ENCODE measurements at regions not wholly inside any gene's neighbourhood (a gene's known extent, or its start where the extent isn't known, plus 50 kb on each side); places are given as distances from the start of the nearest gene placed in this dataset.

DNA sequence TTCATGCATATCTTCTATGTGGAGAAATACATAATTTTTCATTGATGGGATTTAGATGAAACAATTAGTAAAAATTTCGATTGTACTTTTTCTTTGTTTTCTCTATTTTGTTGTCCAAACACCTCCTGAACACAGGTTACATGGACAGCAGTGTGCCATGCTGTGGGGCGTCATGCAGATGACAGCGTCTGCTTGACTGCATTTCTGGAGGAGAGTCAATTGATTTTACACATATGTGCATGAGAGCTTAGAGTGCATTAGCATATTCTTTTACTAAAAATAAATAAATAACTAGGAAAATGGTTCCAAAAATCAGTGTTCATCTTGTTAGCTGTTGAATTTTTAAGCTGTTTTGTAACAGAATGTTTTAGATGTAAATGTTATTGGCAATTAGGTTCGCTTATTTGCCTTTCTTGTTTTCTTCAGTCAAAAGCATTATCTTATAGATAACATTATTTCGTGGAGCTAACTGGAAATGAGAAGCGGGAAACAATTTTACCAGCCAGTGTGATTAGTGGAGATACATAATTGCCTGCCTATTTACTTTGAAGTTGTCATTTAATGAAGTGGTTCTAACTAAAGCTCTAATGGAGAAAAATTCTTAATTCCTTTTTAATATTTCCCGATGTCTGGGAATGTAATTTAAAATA lies 82.7 kb upstream of the VGLL3 start:
- CTCF ChIA-PET: no interaction called here
- intact Hi-C loops (cut with micrococcal nuclease): no loop called here
- no TSS peak for BruUV-seq (replicated peaks)
- no peak overlapping the region for H3K14ac ChIP-seq (replicated peaks; ENCODE audit: low read depth, low read length)
- no peak overlapping the region for H2BK20ac ChIP-seq (ENCODE audit: low read depth, low read length)
- H3K18ac ChIP-seq (ENCODE audit: low read depth, low read length): no peak overlapping the region
- H3K9me1 ChIP-seq (ENCODE audit: insufficient read depth, low read length): no peaks in the 10 kb centered on the region
- no peak overlapping the region for H3K4me2 ChIP-seq (ENCODE audit: low read depth, low read length)
- no peak overlapping the region for H3K4ac ChIP-seq (ENCODE audit: low read depth, low read length)
- H4K8ac ChIP-seq (ENCODE audit: low read depth in 2 of 2, low read length in 2 of 2): no peak overlapping the region
- dilution Hi-C loops (cut with HindIII; ENCODE audit: low sequenced_read_pairs, unreplicated experiment): no loop called here
- H3K9me3 ChIP-seq (ENCODE audit: control insufficient read depth, insufficient read depth, low read length): no peaks in the 10 kb centered on the region
- no peak overlapping the region for H3K27ac ChIP-seq (ENCODE audit: insufficient read depth, low read length)
- H4K20me1 ChIP-seq (ENCODE audit: insufficient read depth, low read length): no peaks in the 10 kb centered on the region
- no peak overlapping the region for H4K5ac ChIP-seq (ENCODE audit: low read depth, low read length)
- no peak overlapping the region for H2AFZ ChIP-seq (replicated peaks; ENCODE audit: low read length, poor library complexity)
- TF ChIP-seq FOS (IDR thresholded peaks at IDR 0.05; ENCODE audit: low read depth, low read length): no peak
- TF ChIP-seq CHD1 (IDR thresholded peaks at IDR 0.05; ENCODE audit: low read depth, low read length): no peak
- TF ChIP-seq, protein P1, sequence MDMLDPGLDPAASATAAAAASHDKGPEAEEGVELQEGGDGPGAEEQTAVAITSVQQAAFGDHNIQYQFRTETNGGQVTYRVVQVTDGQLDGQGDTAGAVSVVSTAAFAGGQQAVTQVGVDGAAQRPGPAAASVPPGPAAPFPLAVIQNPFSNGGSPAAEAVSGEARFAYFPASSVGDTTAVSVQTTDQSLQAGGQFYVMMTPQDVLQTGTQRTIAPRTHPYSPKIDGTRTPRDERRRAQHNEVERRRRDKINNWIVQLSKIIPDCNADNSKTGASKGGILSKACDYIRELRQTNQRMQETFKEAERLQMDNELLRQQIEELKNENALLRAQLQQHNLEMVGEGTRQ (IDR thresholded peaks at IDR 0.05; ENCODE audit: low read depth, low read length): no peak
- no peak for TF ChIP-seq MAZ (IDR thresholded peaks at IDR 0.05; ENCODE audit: borderline replicate concordance, low read depth, low read length)
- TF ChIP-seq NFE2L2 (IDR thresholded peaks at IDR 0.05; ENCODE audit: low read depth, low read length): no peak
- TF ChIP-seq, protein P2, sequence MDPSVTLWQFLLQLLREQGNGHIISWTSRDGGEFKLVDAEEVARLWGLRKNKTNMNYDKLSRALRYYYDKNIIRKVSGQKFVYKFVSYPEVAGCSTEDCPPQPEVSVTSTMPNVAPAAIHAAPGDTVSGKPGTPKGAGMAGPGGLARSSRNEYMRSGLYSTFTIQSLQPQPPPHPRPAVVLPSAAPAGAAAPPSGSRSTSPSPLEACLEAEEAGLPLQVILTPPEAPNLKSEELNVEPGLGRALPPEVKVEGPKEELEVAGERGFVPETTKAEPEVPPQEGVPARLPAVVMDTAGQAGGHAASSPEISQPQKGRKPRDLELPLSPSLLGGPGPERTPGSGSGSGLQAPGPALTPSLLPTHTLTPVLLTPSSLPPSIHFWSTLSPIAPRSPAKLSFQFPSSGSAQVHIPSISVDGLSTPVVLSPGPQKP (IDR thresholded peaks at IDR 0.05; ENCODE audit: borderline replicate concordance, low read depth, low read length): no peak
- TF ChIP-seq MAFK (IDR thresholded peaks at IDR 0.05; ENCODE audit: low read depth, low read length): no peak
- no peak for TF ChIP-seq RFX5 (IDR thresholded peaks at IDR 0.05; ENCODE audit: low read depth, low read length)
- no peak for TF ChIP-seq RCOR1 (IDR thresholded peaks at IDR 0.05; ENCODE audit: insufficient replicate concordance, low read length)
- TF ChIP-seq RAD21 (IDR thresholded peaks at IDR 0.05; ENCODE audit: low read length): no peak
- TF ChIP-seq CEBPB (IDR thresholded peaks at IDR 0.05; ENCODE audit: low read depth, low read length): no peak
- no peak for TF ChIP-seq BHLHE40 (IDR thresholded peaks at IDR 0.05; ENCODE audit: low read depth, low read length)
- ATAC-seq (ENCODE audit: low read depth) (no peak), DNase-seq (no peak)
- no peak overlapping the region for H3K4me3 ChIP-seq (ENCODE audit: insufficient read depth, low read depth, low read length)
- POLR2A ChIA-PET (ENCODE audit: unreplicated experiment): no interaction called here
- no peaks in the 10 kb centered on the region for H3K79me1 ChIP-seq (ENCODE audit: low read depth in 1 of 2, low read length in 2 of 2)
- H3K23ac ChIP-seq (ENCODE audit: low read depth, low read length): no peak overlapping the region
- no peak overlapping the region for H2BK5ac ChIP-seq (ENCODE audit: low read depth, low read length, poor library complexity, severe bottlenecking)
- peaks cover 3% of the 10 kb centered on the region; the same call in 1 of the 2 replicates for H3K27me3 ChIP-seq (ENCODE audit: control insufficient read depth, insufficient read depth, low read length)
- no peaks in the 10 kb centered on the region for H3K4me1 ChIP-seq (ENCODE audit: control insufficient read depth, insufficient read depth, low read length)
- H3K56ac ChIP-seq (ENCODE audit: extremely low read depth, insufficient read depth, low read length): no peak overlapping the region
- no peak overlapping the region for H2AK9ac ChIP-seq (replicated peaks; ENCODE audit: low read depth, low read length, poor library complexity)
- H3K36me3 ChIP-seq (ENCODE audit: control insufficient read depth, insufficient read depth, low read length): no peaks in the 10 kb centered on the region
- WGBS, 2 experiments (ENCODE audit: extremely low coverage in 2 of 2, insufficient read length in 1 of 2): no CpG with 5 or more reads among the region's 7 CpGs
- H2BK15ac ChIP-seq (ENCODE audit: low read depth, low read length): no peak overlapping the region
- H4K91ac ChIP-seq (ENCODE audit: insufficient read depth, low read depth, low read length): no peak overlapping the region
- H2BK120ac ChIP-seq (ENCODE audit: low read depth, low read length): no peak overlapping the region
- in situ Hi-C loops (cut with MboI; ENCODE audit: low sequenced_read_pairs): no loop called here
- H3K9ac ChIP-seq (ENCODE audit: low read depth, low read length): no peak overlapping the region
- H2AK5ac ChIP-seq (ENCODE audit: low read depth, low read length): no peak overlapping the region
